BJ (cell line): ENCODE measurements at regions not wholly inside any gene's neighbourhood (a gene's known extent, or its start where the extent isn't known, plus 50 kb on each side); places are given as distances from the start of the nearest gene placed in this dataset.

Experiments used
- CTCF ChIA-PET: fragments of 350-600 bp; formaldehyde crosslinking; extraction: SDS; loops from one replicate; lab custom pipeline; 2021; ENCODE audit warnings: antibody characterized with exemption, inconsistent platforms; lab: Yijun Ruan, JAX
- POLR2A ChIA-PET: fragments of 300-600 bp; sonication (Branson Sonifier 250); formaldehyde crosslinking; extraction: SDS; loops from one replicate; lab custom pipeline; 2021; ENCODE audit warnings: antibody characterized with exemption; lab: Charles Lee
- DNase-seq: peaks from one replicate; pipeline ENCODE4 v3.0.0-alpha.2; 2011; ENCODE audit warnings: low read depth
- H3K27me3 ChIP-seq: 2 replicates; pipeline ENCODE4 v1.6.0; 2011; ENCODE audit warnings: low read length; ENCODE audit not compliant: control insufficient read depth, insufficient read depth
- H3K36me3 ChIP-seq: 2 replicates; pipeline ENCODE4 v1.5.1; 2011; ENCODE audit warnings: low read length; ENCODE audit not compliant: control insufficient read depth, insufficient read depth
- H3K4me3 ChIP-seq: 2 replicates; pipeline ENCODE4 v1.5.1; 2011; ENCODE audit warnings: low read depth, mild to moderate bottlenecking, control low read depth, low read length
- TF ChIP-seq, protein P1 (sequence below): IDR thresholded peaks from 2 replicates; pipeline ENCODE4 v1.5.1; 2011; ENCODE audit warnings: low read depth, mild to moderate bottlenecking, control low read depth, inconsistent platforms, low read length, moderate library complexity; ENCODE audit not compliant: insufficient read depth

DNA sequence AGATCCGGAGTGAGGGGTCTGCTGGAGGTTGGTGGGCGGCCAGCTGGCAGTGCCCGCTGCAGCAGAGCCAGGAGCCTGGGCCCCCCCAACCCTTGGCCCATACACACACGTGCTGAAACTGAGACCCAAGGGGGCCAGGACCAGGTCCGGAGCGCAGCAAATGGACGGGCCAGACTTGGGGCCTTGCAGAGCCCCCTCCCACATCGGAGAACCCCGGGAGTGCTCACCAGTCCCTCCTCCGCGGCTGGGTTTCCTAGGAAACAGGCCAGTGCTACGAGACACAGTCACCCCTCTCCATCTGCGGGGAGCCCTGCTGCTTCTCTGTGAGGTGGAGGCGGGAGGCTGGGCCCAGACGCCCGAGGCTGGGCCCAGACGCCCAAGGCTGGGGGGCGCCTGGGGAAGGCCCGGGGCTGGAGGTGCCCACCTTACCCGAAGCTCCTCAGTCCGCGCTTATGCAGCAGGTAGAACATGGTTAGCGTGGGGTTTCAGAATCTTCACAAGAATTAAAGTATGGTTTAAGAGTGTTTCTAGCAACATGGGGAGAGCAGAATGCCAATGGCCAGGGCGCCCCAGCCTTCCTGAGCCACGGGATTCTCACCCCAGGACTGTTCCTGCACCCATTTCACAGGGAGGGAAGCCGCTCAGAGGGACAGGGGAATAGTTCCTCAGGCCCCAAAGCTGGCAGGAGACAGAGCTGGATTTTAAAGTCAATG is 135.0 kb upstream of the PRR20G start:
- DNase-seq, result no peak
- POLR2A ChIA-PET, result no interaction called here
- no peak overlapping the region for H3K4me3 ChIP-seq
- TF ChIP-seq, protein P1, sequence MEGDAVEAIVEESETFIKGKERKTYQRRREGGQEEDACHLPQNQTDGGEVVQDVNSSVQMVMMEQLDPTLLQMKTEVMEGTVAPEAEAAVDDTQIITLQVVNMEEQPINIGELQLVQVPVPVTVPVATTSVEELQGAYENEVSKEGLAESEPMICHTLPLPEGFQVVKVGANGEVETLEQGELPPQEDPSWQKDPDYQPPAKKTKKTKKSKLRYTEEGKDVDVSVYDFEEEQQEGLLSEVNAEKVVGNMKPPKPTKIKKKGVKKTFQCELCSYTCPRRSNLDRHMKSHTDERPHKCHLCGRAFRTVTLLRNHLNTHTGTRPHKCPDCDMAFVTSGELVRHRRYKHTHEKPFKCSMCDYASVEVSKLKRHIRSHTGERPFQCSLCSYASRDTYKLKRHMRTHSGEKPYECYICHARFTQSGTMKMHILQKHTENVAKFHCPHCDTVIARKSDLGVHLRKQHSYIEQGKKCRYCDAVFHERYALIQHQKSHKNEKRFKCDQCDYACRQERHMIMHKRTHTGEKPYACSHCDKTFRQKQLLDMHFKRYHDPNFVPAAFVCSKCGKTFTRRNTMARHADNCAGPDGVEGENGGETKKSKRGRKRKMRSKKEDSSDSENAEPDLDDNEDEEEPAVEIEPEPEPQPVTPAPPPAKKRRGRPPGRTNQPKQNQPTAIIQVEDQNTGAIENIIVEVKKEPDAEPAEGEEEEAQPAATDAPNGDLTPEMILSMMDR, result no peak
- peaks cover 23% of the 10 kb centered on the region for H3K27me3 ChIP-seq
- no peaks in the 10 kb centered on the region for H3K36me3 ChIP-seq
- CTCF ChIA-PET, result no interaction called here

GRCh38 chr3:127421943-127422662 is 134.3 kb upstream of the PRR20G start:
- no peak overlapping the region for H3K4me3 ChIP-seq
- TF ChIP-seq, protein P1, result no peak
- ChIA-PET POLR2A (no interaction called here), CTCF (no interaction called here)
- no peak for DNase-seq
- H3K36me3 ChIP-seq, result no peaks in the 10 kb centered on the region
- peaks cover 20% of the 10 kb centered on the region for H3K27me3 ChIP-seq

GRCh38 chr3:127420829-127421228 is 133.0 kb upstream of the PRR20G start:
- no peak for DNase-seq
- ChIA-PET CTCF (no interaction called here), POLR2A (no interaction called here)
- Histone ChIP-seq H3K36me3 (no peaks in the 10 kb centered on the region), H3K4me3 (no peak overlapping the region), H3K27me3 (peaks cover 20% of the 10 kb centered on the region)
- TF ChIP-seq, protein P1, result no peak

DNA sequence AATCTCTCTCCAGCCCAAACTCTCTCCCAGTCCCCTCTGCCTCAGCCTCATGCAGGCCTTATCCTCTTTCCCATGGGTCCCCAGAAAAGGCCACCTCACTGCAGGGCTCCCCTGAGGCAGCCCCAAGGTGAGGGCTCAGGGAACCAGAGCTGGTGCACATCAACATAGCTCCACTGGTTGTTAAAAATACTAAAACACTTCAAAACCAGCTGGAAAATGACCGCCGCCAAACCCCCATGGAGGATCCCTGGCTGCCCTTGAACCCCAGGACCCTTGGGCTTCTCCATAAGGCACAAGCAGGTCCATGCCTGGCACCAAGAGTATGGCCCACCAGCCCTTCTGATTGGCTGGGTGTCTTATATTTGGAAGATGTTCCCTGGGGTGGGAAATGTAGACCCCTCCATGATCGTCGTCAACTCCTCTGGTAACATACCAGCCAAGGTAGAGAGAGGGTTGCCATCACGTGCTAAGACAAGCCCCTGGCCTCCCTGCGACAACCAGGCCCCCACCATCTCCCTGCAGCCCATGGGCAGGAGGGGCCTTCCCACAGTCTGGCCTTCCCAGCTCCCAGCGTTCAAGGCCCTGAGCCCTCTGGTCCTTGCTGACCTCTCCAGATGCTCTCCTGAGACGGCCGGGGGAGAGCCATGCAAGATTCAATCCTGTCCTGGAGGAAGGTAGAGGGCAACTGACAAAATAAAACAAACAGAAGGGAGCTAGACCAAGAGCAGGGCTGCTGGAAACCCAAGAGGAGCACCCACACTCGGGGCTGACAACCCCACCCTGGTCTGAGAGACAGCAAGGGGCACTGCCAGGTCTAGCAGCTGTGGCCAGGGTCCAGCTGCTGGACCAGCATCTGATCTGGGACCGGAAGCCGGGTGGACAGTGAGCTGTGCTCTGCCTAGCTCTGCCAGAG is 132.1 kb upstream of the PRR20G start:
- CTCF ChIA-PET, result no interaction called here
- Histone ChIP-seq H3K36me3 (no peaks in the 10 kb centered on the region), H3K27me3 (peaks cover 20% of the 10 kb centered on the region), H3K4me3 (no peak overlapping the region)
- DNase-seq, result no peak
- TF ChIP-seq, protein P1, result no peak
- POLR2A ChIA-PET, result no interaction called here

DNA sequence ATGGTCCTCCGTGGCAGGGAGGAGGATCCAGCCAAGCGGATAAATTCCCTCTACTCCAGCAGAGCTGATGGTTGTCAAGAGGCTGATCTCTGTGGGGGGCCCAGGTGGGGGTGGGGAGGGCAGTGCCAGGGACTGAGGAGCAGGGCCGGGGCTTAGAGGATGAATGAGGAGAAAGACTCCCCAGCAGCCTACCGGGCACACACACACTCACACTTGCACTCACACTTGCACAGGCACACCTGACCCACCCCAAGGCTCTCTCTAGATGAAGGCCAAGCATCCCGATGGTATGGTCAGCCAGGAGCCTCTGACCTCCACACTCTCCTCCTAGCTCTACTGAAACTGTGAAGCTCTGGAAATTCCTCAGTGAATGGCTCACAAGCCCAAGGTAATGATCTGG is 131.3 kb upstream of the PRR20G start:
- DNase-seq, result no peak
- CTCF ChIA-PET, result no interaction called here
- POLR2A ChIA-PET, result no interaction called here
- TF ChIP-seq, protein P1, result no peak
- Histone ChIP-seq H3K36me3 (no peaks in the 10 kb centered on the region), H3K27me3 (peaks cover 19% of the 10 kb centered on the region), H3K4me3 (no peak overlapping the region)
